ENCODE measurements at regions not wholly inside any gene's neighbourhood (a gene's known extent, or its start where the extent isn't known, plus 50 kb on each side); places are given as distances from the start of the nearest gene placed in this dataset.

- Histone ChIP-seq H3K27ac (ENCODE audit: low read length) (no peak overlapping the region), H3K4me3 (ENCODE audit: low read length) (no peak overlapping the region), H3K4me1 (ENCODE audit: insufficient read depth, low read length) (no peaks in the 10 kb centered on the region), H3K9me3 (ENCODE audit: insufficient read depth, low read depth, low read length) (peaks cover 21% of the 10 kb centered on the region), H3K36me3 (ENCODE audit: insufficient read depth, low read depth, low read length) (no peaks in the 10 kb centered on the region), H3K27me3 (ENCODE audit: insufficient read depth, low read length) (no peaks in the 10 kb centered on the region), H3K9ac (ENCODE audit: low read depth, low read length) (no peak overlapping the region)
Measured at GRCh38 chr6:5946701-5947100, 60.0 kb downstream of the NRN1 start.

DNA sequence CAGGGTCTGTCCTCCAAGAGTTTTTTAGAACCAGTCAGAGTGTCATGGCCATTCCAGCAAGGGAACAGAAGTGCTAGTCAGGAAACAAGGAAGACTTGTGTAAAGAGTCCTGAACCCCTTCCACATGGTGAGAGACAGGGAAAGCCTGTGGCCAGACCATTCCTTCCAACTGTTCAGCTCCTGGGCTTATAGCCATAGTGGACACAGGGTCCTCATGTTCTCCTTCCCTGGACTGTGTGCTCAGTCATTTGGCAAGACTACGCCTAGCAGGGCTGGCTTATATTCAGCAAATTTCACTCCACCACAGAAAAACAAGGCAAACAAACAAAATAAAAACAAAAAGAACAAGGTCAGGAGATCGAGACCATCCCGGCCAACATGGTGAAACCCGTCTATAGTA, 60.5 kb downstream of the NRN1 start:
- Histone ChIP-seq H3K36me3 (ENCODE audit: insufficient read depth, low read depth, low read length) (no peaks in the 10 kb centered on the region), H3K4me1 (ENCODE audit: insufficient read depth, low read length) (no peaks in the 10 kb centered on the region), H3K27me3 (ENCODE audit: insufficient read depth, low read length) (no peaks in the 10 kb centered on the region), H3K9me3 (ENCODE audit: insufficient read depth, low read depth, low read length) (peaks cover 21% of the 10 kb centered on the region), H3K27ac (ENCODE audit: low read length) (no peak overlapping the region), H3K4me3 (ENCODE audit: low read length) (no peak overlapping the region), H3K9ac (ENCODE audit: low read depth, low read length) (no peak overlapping the region)

DNA sequence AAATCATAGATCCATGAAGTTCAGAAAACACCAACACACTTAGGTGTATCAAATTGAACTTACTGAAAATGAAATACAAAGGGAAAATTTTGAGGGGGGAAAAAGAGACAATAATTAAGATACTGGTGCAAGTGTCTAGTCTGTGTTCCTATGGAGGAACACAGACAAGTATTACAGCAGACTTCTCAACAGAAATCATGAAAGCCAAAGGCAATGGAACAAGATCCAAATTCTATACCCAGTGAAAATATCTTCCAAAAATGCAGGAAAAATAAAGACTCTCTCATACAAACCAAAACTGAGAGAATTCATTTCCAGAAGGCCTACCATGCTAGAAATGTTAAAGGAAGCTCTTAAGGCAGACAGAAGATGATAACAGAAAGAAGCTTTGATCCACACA, 63.1 kb downstream of the NRN1 start:
- no peaks in the 10 kb centered on the region for H3K36me3 ChIP-seq (ENCODE audit: insufficient read depth, low read depth, low read length)
- peaks cover 21% of the 10 kb centered on the region for H3K9me3 ChIP-seq (ENCODE audit: insufficient read depth, low read depth, low read length)
- no peak overlapping the region for H3K27ac ChIP-seq (ENCODE audit: low read length)
- no peaks in the 10 kb centered on the region for H3K4me1 ChIP-seq (ENCODE audit: insufficient read depth, low read length)
- no peak overlapping the region for H3K4me3 ChIP-seq (ENCODE audit: low read length)
- no peaks in the 10 kb centered on the region for H3K27me3 ChIP-seq (ENCODE audit: insufficient read depth, low read length)
- H3K9ac ChIP-seq (ENCODE audit: low read depth, low read length), result no peak overlapping the region

DNA sequence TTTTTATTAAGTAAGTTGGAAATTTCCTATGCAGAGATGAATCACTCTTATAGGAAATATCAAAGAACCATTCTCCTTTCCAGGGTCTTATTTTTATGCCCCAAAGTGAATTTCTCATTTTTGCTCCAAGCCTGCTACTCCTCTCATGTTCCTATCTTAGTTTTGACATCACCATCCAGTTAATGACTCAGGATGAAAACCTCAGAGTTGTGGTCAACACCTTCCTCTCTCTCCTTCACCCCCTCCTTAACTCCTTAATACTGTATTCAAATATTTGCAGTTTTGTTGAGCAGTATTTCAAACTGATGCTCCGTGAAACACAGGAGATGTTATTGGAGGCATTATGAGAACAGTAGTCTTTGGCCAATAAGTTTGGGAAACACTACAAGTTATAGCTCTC, 64.1 kb downstream of the NRN1 start:
- no peaks in the 10 kb centered on the region for H3K4me1 ChIP-seq (ENCODE audit: insufficient read depth, low read length)
- H3K27ac ChIP-seq (ENCODE audit: low read length), result no peak overlapping the region
- no peak overlapping the region for H3K9ac ChIP-seq (ENCODE audit: low read depth, low read length)
- H3K4me3 ChIP-seq (ENCODE audit: low read length), result no peak overlapping the region
- no peaks in the 10 kb centered on the region for H3K36me3 ChIP-seq (ENCODE audit: insufficient read depth, low read depth, low read length)
- no peaks in the 10 kb centered on the region for H3K27me3 ChIP-seq (ENCODE audit: insufficient read depth, low read length)
- peaks cover 21% of the 10 kb centered on the region for H3K9me3 ChIP-seq (ENCODE audit: insufficient read depth, low read depth, low read length)

DNA sequence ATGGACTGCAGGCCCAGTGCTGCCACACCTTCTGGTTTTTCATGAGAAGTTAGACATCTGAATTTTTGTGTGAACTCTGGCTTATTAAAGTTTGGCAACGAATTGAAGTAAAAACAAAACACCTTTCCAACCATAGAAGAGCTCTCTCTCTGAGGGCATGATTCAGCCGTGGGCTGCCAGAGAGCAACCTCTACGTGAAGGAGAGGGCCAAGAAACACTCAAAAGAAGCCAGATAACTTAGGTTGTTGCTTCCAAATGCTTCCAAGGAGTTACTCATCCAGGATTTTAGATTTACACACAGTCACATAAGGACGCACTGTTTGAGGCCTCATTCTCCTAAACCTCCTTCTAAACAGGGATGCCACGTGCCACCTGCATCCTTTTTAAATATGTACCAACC, 65.5 kb downstream of the NRN1 start:
- Histone ChIP-seq H3K27ac (ENCODE audit: low read length) (no peak overlapping the region), H3K4me1 (ENCODE audit: insufficient read depth, low read length) (no peaks in the 10 kb centered on the region), H3K9me3 (ENCODE audit: insufficient read depth, low read depth, low read length) (peaks cover 21% of the 10 kb centered on the region), H3K36me3 (ENCODE audit: insufficient read depth, low read depth, low read length) (no peaks in the 10 kb centered on the region), H3K4me3 (ENCODE audit: low read length) (no peak overlapping the region), H3K9ac (ENCODE audit: low read depth, low read length) (no peak overlapping the region), H3K27me3 (ENCODE audit: insufficient read depth, low read length) (no peaks in the 10 kb centered on the region)

DNA sequence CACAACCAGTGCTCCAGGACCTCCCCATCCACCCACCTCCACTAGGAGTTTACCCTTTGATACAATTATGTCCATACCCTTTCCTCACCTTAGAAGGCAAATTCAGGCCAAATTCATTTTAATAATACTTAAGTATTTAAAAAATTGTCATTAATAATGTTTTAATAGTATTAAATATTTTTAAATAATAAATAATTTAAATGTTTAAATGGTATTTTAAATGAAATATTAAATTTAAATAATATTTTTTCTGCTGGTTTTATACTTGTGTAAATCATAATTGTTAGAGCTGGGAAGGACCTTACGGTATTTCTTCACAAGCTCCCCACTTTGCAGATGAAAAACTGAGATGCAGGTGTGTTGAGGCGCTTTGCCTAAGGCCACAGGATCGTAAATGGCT, 67.8 kb downstream of the NRN1 start:
- Histone ChIP-seq H3K27ac (ENCODE audit: low read length) (no peak overlapping the region), H3K4me1 (ENCODE audit: insufficient read depth, low read length) (no peaks in the 10 kb centered on the region), H3K9me3 (ENCODE audit: insufficient read depth, low read depth, low read length) (peaks cover 13% of the 10 kb centered on the region), H3K4me3 (ENCODE audit: low read length) (no peak overlapping the region), H3K36me3 (ENCODE audit: insufficient read depth, low read depth, low read length) (no peaks in the 10 kb centered on the region), H3K27me3 (ENCODE audit: insufficient read depth, low read length) (no peaks in the 10 kb centered on the region), H3K9ac (ENCODE audit: low read depth, low read length) (no peak overlapping the region)

DNA sequence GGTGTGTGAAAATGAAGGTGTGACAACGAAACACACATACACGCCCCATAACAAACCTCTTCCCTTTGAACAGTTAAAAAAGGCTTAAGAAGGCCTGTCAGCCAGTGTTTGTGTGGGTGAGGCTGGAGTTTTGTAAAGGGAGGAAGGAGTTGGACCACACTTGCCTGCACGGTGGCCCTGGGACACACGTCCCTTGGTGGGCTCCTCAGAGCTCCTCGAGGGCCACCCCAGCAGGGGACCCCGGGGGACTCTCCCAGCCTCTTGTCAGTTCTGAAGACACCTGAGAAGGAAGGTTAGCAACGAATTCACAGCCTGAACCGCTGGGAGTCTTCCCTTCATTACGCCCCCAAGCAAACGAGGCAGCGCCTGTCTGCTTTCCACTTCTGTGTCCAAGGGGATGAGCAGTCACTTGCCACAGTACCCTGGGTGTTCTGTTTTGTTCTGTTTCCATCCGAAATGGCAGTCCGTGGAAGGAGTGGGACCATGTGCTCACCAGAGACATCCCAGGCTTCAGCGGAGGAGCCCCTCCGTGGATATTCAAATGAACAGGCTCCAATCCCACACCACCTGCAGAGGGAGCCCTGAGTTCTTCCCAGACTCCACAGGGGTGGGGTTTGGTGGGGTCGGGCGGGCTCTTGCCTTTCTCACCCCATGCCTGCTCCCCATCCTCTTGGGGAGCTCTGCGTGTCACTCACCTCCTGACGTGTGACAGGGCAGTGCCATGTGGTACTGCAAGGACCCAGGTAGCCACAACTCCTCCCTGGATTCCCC, 68.6 kb downstream of the NRN1 start:
- H3K4me1 ChIP-seq (ENCODE audit: insufficient read depth, low read length), result no peaks in the 10 kb centered on the region
- no peaks in the 10 kb centered on the region for H3K27me3 ChIP-seq (ENCODE audit: insufficient read depth, low read length)
- no peak overlapping the region for H3K27ac ChIP-seq (ENCODE audit: low read length)
- no peak overlapping the region for H3K9ac ChIP-seq (ENCODE audit: low read depth, low read length)
- H3K4me3 ChIP-seq (ENCODE audit: low read length), result no peak overlapping the region
- no peaks in the 10 kb centered on the region for H3K36me3 ChIP-seq (ENCODE audit: insufficient read depth, low read depth, low read length)
- peaks cover 6% of the 10 kb centered on the region for H3K9me3 ChIP-seq (ENCODE audit: insufficient read depth, low read depth, low read length)

DNA sequence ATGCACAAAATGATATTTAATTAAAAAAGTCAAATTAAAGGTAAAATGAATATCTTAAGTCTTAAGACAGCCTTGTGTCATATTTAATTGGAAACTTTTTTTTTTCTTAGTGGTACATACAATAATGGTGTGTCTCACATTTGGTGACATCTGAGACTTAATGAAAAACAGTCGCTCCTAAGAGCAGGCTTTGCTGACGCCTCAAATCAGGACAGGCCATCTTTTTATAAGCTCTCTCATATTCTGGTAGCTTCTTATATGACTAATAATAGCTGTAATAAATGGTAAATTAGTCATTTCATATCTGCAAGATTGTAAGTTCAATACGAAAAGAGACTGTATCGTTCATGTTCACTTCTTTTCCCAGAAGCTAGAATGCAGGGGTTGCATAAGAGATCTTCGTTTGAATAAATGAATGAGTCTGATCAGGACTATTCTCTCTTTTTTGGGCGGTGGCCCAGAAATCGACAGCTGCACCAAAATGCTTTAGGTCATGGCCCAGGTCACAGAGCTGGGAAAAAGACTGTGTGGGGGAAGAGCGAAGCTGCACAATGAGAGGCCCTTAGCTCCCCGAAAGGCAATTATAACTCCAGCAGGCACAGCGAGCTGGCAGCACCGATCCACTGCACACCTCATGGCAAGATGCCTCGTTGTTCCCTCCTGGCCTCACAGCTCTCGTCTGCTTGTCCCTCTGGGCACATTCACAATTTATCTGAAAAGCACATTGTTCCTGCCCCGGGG, 69.4 kb downstream of the NRN1 start:
- no peak overlapping the region for H3K9ac ChIP-seq (ENCODE audit: low read depth, low read length)
- H3K4me3 ChIP-seq (ENCODE audit: low read length), result no peak overlapping the region
- H3K36me3 ChIP-seq (ENCODE audit: insufficient read depth, low read depth, low read length), result no peaks in the 10 kb centered on the region
- no peak overlapping the region for H3K27ac ChIP-seq (ENCODE audit: low read length)
- no peaks in the 10 kb centered on the region; the same call in 1 of the 2 replicates for H3K9me3 ChIP-seq (ENCODE audit: insufficient read depth, low read depth, low read length)
- no peaks in the 10 kb centered on the region for H3K27me3 ChIP-seq (ENCODE audit: insufficient read depth, low read length)
- no peaks in the 10 kb centered on the region for H3K4me1 ChIP-seq (ENCODE audit: insufficient read depth, low read length)

DNA sequence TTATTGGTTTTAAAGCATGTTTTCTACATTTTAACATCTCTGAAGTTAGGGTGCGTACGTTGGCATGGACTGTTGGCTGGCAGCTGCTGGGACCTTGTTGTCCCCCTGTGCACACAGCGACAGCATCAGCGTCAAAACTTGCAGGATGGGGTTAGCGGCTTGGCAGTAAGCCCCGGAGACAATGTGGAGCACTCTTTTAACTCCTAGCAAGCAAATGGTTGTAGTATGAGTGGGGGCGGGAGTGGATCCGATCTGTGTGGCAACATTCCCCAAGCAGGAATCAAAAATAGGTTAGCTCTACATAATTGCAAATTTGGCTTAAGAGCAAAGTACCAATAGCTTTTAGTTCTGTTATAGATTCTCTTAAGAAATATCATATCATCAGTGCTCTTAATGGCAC, 70.1 kb downstream of the NRN1 start:
- Histone ChIP-seq H3K27ac (ENCODE audit: low read length) (no peak overlapping the region), H3K4me1 (ENCODE audit: insufficient read depth, low read length) (no peaks in the 10 kb centered on the region), H3K9ac (ENCODE audit: low read depth, low read length) (no peak overlapping the region), H3K27me3 (ENCODE audit: insufficient read depth, low read length) (no peaks in the 10 kb centered on the region), H3K36me3 (ENCODE audit: insufficient read depth, low read depth, low read length) (no peaks in the 10 kb centered on the region), H3K4me3 (ENCODE audit: low read length) (no peak overlapping the region), H3K9me3 (ENCODE audit: insufficient read depth, low read depth, low read length) (no peaks in the 10 kb centered on the region; the same call in 1 of the 2 replicates)

GRCh38 chr6:5936140-5936539, 70.6 kb downstream of the NRN1 start:
- Histone ChIP-seq H3K9ac (ENCODE audit: low read depth, low read length) (no peak overlapping the region), H3K4me1 (ENCODE audit: insufficient read depth, low read length) (no peaks in the 10 kb centered on the region), H3K9me3 (ENCODE audit: insufficient read depth, low read depth, low read length) (no peaks in the 10 kb centered on the region; the same call in 1 of the 2 replicates), H3K36me3 (ENCODE audit: insufficient read depth, low read depth, low read length) (no peaks in the 10 kb centered on the region), H3K4me3 (ENCODE audit: low read length) (no peak overlapping the region), H3K27me3 (ENCODE audit: insufficient read depth, low read length) (no peaks in the 10 kb centered on the region), H3K27ac (ENCODE audit: low read length) (no peak overlapping the region)

DNA sequence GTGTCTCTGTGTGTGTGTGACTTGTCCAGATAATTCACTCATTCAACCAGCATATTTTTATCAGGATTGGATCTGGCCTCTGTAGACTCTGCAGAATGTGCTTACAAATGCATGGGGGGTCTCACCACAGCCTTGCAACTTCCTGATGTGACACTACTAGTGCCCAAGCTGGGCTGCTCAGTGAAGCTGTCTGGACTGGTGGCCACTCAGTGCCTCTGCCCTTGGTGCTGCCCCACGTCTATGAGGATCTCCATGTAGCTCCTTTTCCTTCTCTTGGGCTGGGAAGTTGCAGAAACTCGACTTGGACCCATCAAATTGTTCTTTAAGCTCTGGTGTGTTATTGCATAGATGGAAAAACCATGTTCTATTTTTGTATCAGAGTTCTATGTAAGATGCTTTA, 75.8 kb downstream of the NRN1 start:
- Histone ChIP-seq H3K4me1 (ENCODE audit: insufficient read depth, low read length) (no peaks in the 10 kb centered on the region), H3K27ac (ENCODE audit: low read length) (no peak overlapping the region), H3K36me3 (ENCODE audit: insufficient read depth, low read depth, low read length) (no peaks in the 10 kb centered on the region), H3K4me3 (ENCODE audit: low read length) (no peak overlapping the region), H3K9me3 (ENCODE audit: insufficient read depth, low read depth, low read length) (no peaks in the 10 kb centered on the region), H3K27me3 (ENCODE audit: insufficient read depth, low read length) (no peaks in the 10 kb centered on the region), H3K9ac (ENCODE audit: low read depth, low read length) (no peak overlapping the region)

DNA sequence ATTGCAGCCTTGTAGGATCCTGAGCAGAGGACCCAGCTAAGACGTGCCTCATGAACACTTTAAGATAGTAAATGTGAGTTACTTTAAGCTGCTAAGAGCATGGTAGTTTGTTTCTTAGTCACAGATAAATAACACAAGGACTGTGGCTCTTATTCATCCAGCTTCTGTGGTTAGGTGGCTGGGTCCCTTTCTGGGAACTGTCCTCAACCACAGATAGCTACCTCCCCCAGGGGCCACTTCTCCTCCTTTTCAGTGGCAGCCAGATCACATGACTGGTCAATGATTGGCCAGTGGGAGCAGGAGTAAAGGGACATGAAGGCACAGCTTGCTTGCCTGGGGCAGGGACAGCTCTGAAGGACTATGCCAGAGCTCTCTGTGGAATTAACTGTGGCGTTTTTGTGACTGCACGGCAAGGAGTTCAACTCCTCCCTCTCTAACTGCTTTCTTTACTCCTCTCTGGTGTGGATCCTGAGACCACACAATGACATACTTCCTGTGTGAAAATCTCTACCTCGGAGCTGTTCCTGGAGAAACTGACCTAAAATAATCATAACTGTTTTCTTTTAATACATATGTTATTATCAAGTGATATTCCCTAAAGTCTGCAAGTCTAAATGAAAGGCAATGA, 76.5 kb downstream of the NRN1 start:
- Histone ChIP-seq H3K36me3 (ENCODE audit: insufficient read depth, low read depth, low read length) (no peaks in the 10 kb centered on the region), H3K4me1 (ENCODE audit: insufficient read depth, low read length) (no peaks in the 10 kb centered on the region), H3K4me3 (ENCODE audit: low read length) (no peak overlapping the region), H3K27me3 (ENCODE audit: insufficient read depth, low read length) (no peaks in the 10 kb centered on the region), H3K27ac (ENCODE audit: low read length) (no peak overlapping the region), H3K9me3 (ENCODE audit: insufficient read depth, low read depth, low read length) (no peaks in the 10 kb centered on the region; the same call in 1 of the 2 replicates), H3K9ac (ENCODE audit: low read depth, low read length) (no peak overlapping the region)
